GM12878 (cell line): ENCODE measurements at regions not wholly inside any gene's neighbourhood (a gene's known extent, or its start where the extent isn't known, plus 50 kb on each side); places are given as distances from the start of the nearest gene placed in this dataset.

Source experiments
- ATAC-seq: fragments of 200-7000 bp; cut with Tn5 transposase; 3 replicates; pipeline ENCODE4 v1.9.1; 2020; ENCODE audit warnings: mild to moderate bottlenecking, moderate library complexity
- BruUV-seq: library from RNA; stranded (reverse); fragments of 400-500 nt; replicated peaks from 2 replicates; lab custom pipeline; 2021; lab: Mats Ljungman, UMichigan
- CTCF ChIA-PET: fragments of 300-600 bp; sonication (Branson Sonifier 250); formaldehyde crosslinking; extraction: SDS; loops from one replicate; lab custom pipeline; 2021; ENCODE audit warnings: inconsistent platforms; lab: Yijun Ruan, JAX
- POLR2A ChIA-PET: fragments of 350-600 bp; formaldehyde crosslinking; extraction: SDS; loops from one replicate; lab custom pipeline; 2021; ENCODE audit warnings: inconsistent platforms; lab: Charles Lee
- RAD21 ChIA-PET: fragments of 300-600 bp; sonication (Branson Sonifier 250); formaldehyde crosslinking; loops from one replicate; lab custom pipeline; 2023; ENCODE audit warnings: antibody characterized with exemption; ENCODE audit not compliant: unreplicated experiment; lab: Charles Lee
- SMC1A ChIA-PET: fragments of 300-600 bp; sonication (Branson Sonifier 250); formaldehyde crosslinking; loops from one replicate; lab custom pipeline; 2023; ENCODE audit not compliant: unreplicated experiment, uncharacterized antibody; lab: Charles Lee
- DNase-seq: peaks from one replicate; pipeline ENCODE4 v3.0.0-alpha.2; 2011; ENCODE audit warnings: low read depth, low spot score
- FAIRE-seq: peaks from 3 replicates; lab custom pipeline; 2011; peaks lifted over from hg19 to GRCh38; lab: Jason Lieb, UNC
- H2AFZ ChIP-seq: 2 replicates; pipeline ENCODE4 v1.6.0; 2011; ENCODE audit warnings: low read depth, low read length, control low read depth; ENCODE audit not compliant: control insufficient read depth
- H3K27ac ChIP-seq: 2 replicates; pipeline ENCODE4 v1.5.1; 2011; ENCODE audit warnings: control low read depth; ENCODE audit not compliant: control insufficient read depth, insufficient read depth
- H3K27me3 ChIP-seq, 2 experiments: replicated peaks in 1 of 2; 2 replicates each; pipeline versions ENCODE4 v1.6.0 to v1.6.1; 2011; ENCODE audit warnings: low read length in 1 of 2; ENCODE audit not compliant: control insufficient read depth in 2 of 2, insufficient read depth in 2 of 2
- H3K36me3 ChIP-seq, 2 experiments: 2 replicates each; pipeline ENCODE4 v1.5.1; 2011; ENCODE audit warnings: low read length in 1 of 2; ENCODE audit not compliant: control insufficient read depth in 2 of 2, insufficient read depth in 2 of 2
- H3K4me1 ChIP-seq: 2 replicates; pipeline ENCODE4 v1.6.1; 2011; ENCODE audit warnings: mild to moderate bottlenecking, low read length, moderate library complexity, mixed read lengths; ENCODE audit not compliant: control insufficient read depth, insufficient read depth
- H3K4me2 ChIP-seq: 2 replicates; pipeline ENCODE4 v1.6.0; 2011; ENCODE audit warnings: control low read depth; ENCODE audit not compliant: control insufficient read depth, insufficient read depth
- H3K4me3 ChIP-seq: fragments of 200-600 bp; sonication (generic); 2 replicates; pipeline ENCODE4 v1.5.1; 2016
- H3K79me2 ChIP-seq: 2 replicates; pipeline ENCODE4 v1.6.0; 2011; ENCODE audit warnings: low read length; ENCODE audit not compliant: control insufficient read depth, insufficient read depth
- H3K9ac ChIP-seq: 2 replicates; pipeline ENCODE4 v1.8.0; 2011; ENCODE audit warnings: low read length, control low read depth, mixed read lengths; ENCODE audit not compliant: control insufficient read depth, insufficient read depth
- H3K9me3 ChIP-seq: replicated peaks from 3 replicates; pipeline ENCODE4 v1.5.1; 2011; ENCODE audit warnings: mild to moderate bottlenecking, low read length; ENCODE audit not compliant: control insufficient read depth, insufficient read depth
- H4K20me1 ChIP-seq: 2 replicates; pipeline ENCODE4 v1.6.0; 2011; ENCODE audit not compliant: control insufficient read depth, insufficient read depth
- CBFB ChIP-seq: IDR thresholded peaks from 2 replicates; pipeline ENCODE4 v1.6.1; 2016; ENCODE audit warnings: antibody characterized with exemption, low read depth
- CBX3 ChIP-seq: fragments of 200-600 bp; sonication (generic); IDR thresholded peaks from 2 replicates; pipeline ENCODE4 v1.6.1; 2016; ENCODE audit warnings: low read depth, borderline replicate concordance
- EP300 ChIP-seq, 2 experiments: fragments of 150-350 bp in 1 of 2; IDR thresholded peaks; 2 replicates each; pipeline ENCODE4 v1.6.1; 2011 to 2012; ENCODE audit warnings: low read depth in 2 of 2, low read length in 2 of 2, borderline replicate concordance in 1 of 2, improper control_type of control experiment in 1 of 2, inconsistent platforms in 1 of 2; ENCODE audit not compliant: control insufficient read depth in 1 of 2
- MXI1 ChIP-seq: fragments of 150-350 bp; IDR thresholded peaks from 2 replicates; pipeline ENCODE4 v1.6.1; 2011; ENCODE audit warnings: low read depth, mild to moderate bottlenecking, inconsistent platforms, low read length, improper control_type of control experiment
- NFYA ChIP-seq: IDR thresholded peaks from 2 replicates; pipeline ENCODE4 v1.6.1; 2011; ENCODE audit warnings: low read depth, mild to moderate bottlenecking, low read length, improper control_type of control experiment, borderline replicate concordance
- NRF1 ChIP-seq: conservative IDR thresholded peaks from 2 replicates; pipeline ENCODE4 v1.6.1; 2011; ENCODE audit warnings: mild to moderate bottlenecking, low read depth, low read length, improper control_type of control experiment
- ZBTB40 ChIP-seq: fragments of 450-650 bp; IDR thresholded peaks from 2 replicates; pipeline ENCODE4 v1.6.1; 2016; ENCODE audit warnings: mild to moderate bottlenecking, moderate library complexity, borderline replicate concordance
- ZNF24 ChIP-seq: fragments of 450-650 bp; IDR thresholded peaks from 2 replicates; pipeline ENCODE4 v1.6.1; 2017; ENCODE audit warnings: antibody characterized with exemption, mild to moderate bottlenecking
- WGBS: methylation state at CpG from one replicate; pipeline ENCODE4 v1.1.6; 2016; ENCODE audit warnings: low lambda C conversion rate; ENCODE audit not compliant: insufficient replicate concordance, insufficient coverage; ENCODE audit errors: missing lambda C conversion rate; 5-methylcytosine and 5-hydroxymethylcytosine counted together
- in situ Hi-C: fragments of 300-500 bp; cut with MboI; formaldehyde crosslinking; loops from 9 replicates; pipeline ENCODE4 v1.14.3; 2018; ENCODE audit warnings: mixed read lengths
- intact Hi-C: fragments of 100-400 bp; cut with micrococcal nuclease; formaldehyde crosslinking; loops from one replicate; pipeline ENCODE4 v1.14.2; 2022; ENCODE audit not compliant: unreplicated experiment

DNA sequence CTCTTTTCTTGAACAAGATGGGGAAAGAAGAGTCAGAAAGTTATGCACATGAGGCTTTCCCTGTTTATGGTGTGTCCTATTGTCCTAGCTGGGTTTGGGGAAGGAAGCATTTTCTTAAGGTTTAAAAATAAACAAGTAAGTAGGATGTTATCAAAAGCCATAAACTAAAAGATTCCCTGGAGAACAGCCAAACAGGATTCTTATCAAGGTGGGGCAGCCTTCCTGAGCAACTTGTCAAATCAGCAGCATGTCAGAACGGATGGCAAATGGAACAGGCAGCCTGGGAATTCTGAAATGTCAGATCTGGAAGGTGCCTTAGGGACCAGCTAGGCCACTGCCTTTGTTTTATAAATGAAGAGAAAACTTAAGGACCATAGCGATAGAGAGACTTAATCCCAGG lies 152.2 kb upstream of the RGS6 start:
- SMC1A ChIA-PET, result interaction anchor here (0.7 to 1.6 kb wide), 4 partner anchors 12 to 268 kb away, joined by 3 to 5 read pairs (median 3); no protein-coding TSS in a partner anchor
- H3K4me2 ChIP-seq, result no peak overlapping the region

More for the DNA sequence above, 152.2 kb upstream of the RGS6 start:
- H3K4me1 ChIP-seq, result no peaks in the 10 kb centered on the region
- POLR2A ChIA-PET, result no interaction called here
- no peaks in the 10 kb centered on the region for H4K20me1 ChIP-seq
- ATAC-seq (no peak), DNase-seq (no peak), FAIRE-seq (no peak)
- no peak overlapping the region for H3K9ac ChIP-seq
- H2AFZ ChIP-seq, result no peak overlapping the region
- in situ Hi-C loops, result no loop called here
- no peaks in the 10 kb centered on the region for H3K79me2 ChIP-seq
- WGBS, result 36% methylated on average over 2 of the region's 2 CpGs
- no peaks in the 10 kb centered on the region; the same call in 2 of the 3 replicates for H3K9me3 ChIP-seq
- RAD21 ChIA-PET, result interaction anchor here (1.3 kb wide), 1 partner anchor 15 kb away, joined by 3 read pairs; no protein-coding TSS in a partner anchor
- BruUV-seq, result no TSS peak
- H3K27ac ChIP-seq, result no peak overlapping the region
- TF ChIP-seq MXI1, result no peak
- no peak for TF ChIP-seq EP300 (IDR thresholded peaks at IDR 0.05; ENCODE audit: borderline replicate concordance in 1 of 2, control insufficient read depth in 1 of 2, low read depth in 2 of 2, low read length in 2 of 2)
- TF ChIP-seq CBFB, result no peak
- TF ChIP-seq NRF1, result no peak
- no peak for TF ChIP-seq ZBTB40
- no peak for TF ChIP-seq ZNF24
- no peak for TF ChIP-seq CBX3
- no peak for TF ChIP-seq NFYA
- no peak overlapping the region for H3K4me3 ChIP-seq
- CTCF ChIA-PET, result interaction anchor here (0.5 to 1.4 kb wide), 5 partner anchors 16 to 794 kb away, joined by 3 to 5 read pairs (median 4); no protein-coding TSS in a partner anchor
- no peaks in the 10 kb centered on the region for H3K36me3 ChIP-seq
- intact Hi-C loops, result no loop called here
- H3K27me3 ChIP-seq, result no peaks in the 10 kb centered on the region
